CD4-positive, alpha-beta memory T cell (primary cell): ENCODE measurements at regions not wholly inside any gene's neighbourhood (a gene's known extent, or its start where the extent isn't known, plus 50 kb on each side); places are given as distances from the start of the nearest gene placed in this dataset.
"Not testable (repeated sequence)": the region's sequence is repeated elsewhere in the genome, so short reads cannot be mapped to it uniquely, and the experiment has no call there.

Experiments used
- CTCF ChIA-PET: fragments of 350-600 bp; sonication (Branson Sonifier 250); formaldehyde crosslinking; loops from one replicate; lab custom pipeline; 2021; ENCODE audit warnings: inconsistent platforms; ENCODE audit not compliant: partially characterized antibody; lab: Charles Lee
- POLR2A ChIA-PET: fragments of 350-600 bp; sonication (Branson Sonifier 250); formaldehyde crosslinking; loops from one replicate; lab custom pipeline; 2021; ENCODE audit not compliant: partially characterized antibody; lab: Charles Lee
- DNase-seq, 5 donors: peaks; one replicate each; pipeline versions ENCODE4 v3.0.0 to v3.0.0-alpha.2; 2020 to 2022; ENCODE audit warnings: mixed read lengths in 1 of 5
- H3K27ac ChIP-seq: one replicate; pipeline ENCODE4 v1.7.0; 2013; ENCODE audit warnings: low read depth, low read length
- H3K27me3 ChIP-seq: 2 replicates; pipeline ENCODE4 v1.7.0; 2013; ENCODE audit warnings: mild to moderate bottlenecking, low read length, moderate library complexity; ENCODE audit not compliant: insufficient read depth
- H3K36me3 ChIP-seq: 2 replicates; pipeline ENCODE4 v1.7.0; 2013; ENCODE audit warnings: mild to moderate bottlenecking, low read length, moderate library complexity; ENCODE audit not compliant: insufficient read depth
- H3K4me1 ChIP-seq: 2 replicates; pipeline ENCODE4 v1.7.0; 2013; ENCODE audit warnings: mild to moderate bottlenecking, low read length, moderate library complexity; ENCODE audit not compliant: insufficient read depth
- H3K4me3 ChIP-seq, 2 donors: one replicate each; pipeline ENCODE4 v1.7.0; 2013; ENCODE audit warnings: low read length in 2 of 2, mild to moderate bottlenecking in 1 of 2
- H3K9me3 ChIP-seq, 2 donors: one replicate each; pipeline ENCODE4 v1.7.0; 2013; ENCODE audit warnings: low read length in 2 of 2, control low read depth in 1 of 2; ENCODE audit not compliant: control insufficient read depth in 1 of 2
- H3K27ac Mint-ChIP-seq, 7 donors: one replicate each; pipeline ENCODE4 v1.8.0; 2020 to 2021; ENCODE audit warnings: mixed read lengths in 7 of 7, mild to moderate bottlenecking in 6 of 7, inconsistent platforms in 3 of 7, moderate library complexity in 3 of 7
- H3K27me3 Mint-ChIP-seq, 2 donors: one replicate each; pipeline ENCODE4 v1.8.0; 2020 to 2021; ENCODE audit warnings: mixed read lengths in 2 of 2
- H3K36me3 Mint-ChIP-seq, 2 donors: one replicate each; pipeline ENCODE4 v1.8.0; 2020 to 2021; ENCODE audit warnings: mixed read lengths in 2 of 2, inconsistent platforms in 1 of 2, mild to moderate bottlenecking in 1 of 2
- H3K4me1 Mint-ChIP-seq, 4 donors: one replicate each; pipeline ENCODE4 v1.8.0; 2020 to 2021; ENCODE audit warnings: mixed read lengths in 4 of 4, mild to moderate bottlenecking in 1 of 4
- H3K4me3 Mint-ChIP-seq, 8 donors: one replicate each; pipeline ENCODE4 v1.8.0; 2020 to 2021; ENCODE audit warnings: mixed read lengths in 8 of 8, mild to moderate bottlenecking in 7 of 8, moderate library complexity in 6 of 8, inconsistent platforms in 3 of 8
- H3K9me3 Mint-ChIP-seq, 8 donors: one replicate each; pipeline ENCODE4 v1.8.0; 2020 to 2021; ENCODE audit warnings: mixed read lengths in 8 of 8, mild to moderate bottlenecking in 5 of 8, inconsistent platforms in 3 of 8, moderate library complexity in 1 of 8
- intact Hi-C: fragments of 100-400 bp; cut with micrococcal nuclease; formaldehyde crosslinking; loops from one replicate; pipeline ENCODE4 v1.15.1; 2023

DNA sequence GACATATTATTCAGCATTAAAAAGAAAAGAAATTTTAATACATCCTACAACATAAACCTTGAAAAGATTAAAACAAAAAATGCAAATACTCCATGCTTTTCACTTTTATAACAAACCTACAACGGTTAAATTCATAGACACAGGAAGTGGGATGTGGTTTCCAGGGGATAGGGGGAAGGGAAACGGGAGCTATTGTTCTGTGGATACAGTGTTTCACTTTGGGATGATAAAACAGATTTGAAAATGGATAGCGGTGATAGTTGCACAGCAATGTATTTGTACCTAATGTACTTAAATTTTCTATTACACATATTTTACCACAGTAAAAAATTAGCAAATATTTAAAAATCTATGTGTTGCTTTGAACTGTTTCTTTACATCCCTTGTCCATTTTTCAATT, 368.0 kb downstream of the CDY2B start:
- H3K4me1 Mint-ChIP-seq, H3K9me3 ChIP-seq, H3K27ac ChIP-seq, H3K4me3 Mint-ChIP-seq, POLR2A ChIA-PET, H3K27ac Mint-ChIP-seq, CTCF ChIA-PET, H3K27me3 ChIP-seq, H3K4me1 ChIP-seq, intact Hi-C loops, H3K27me3 Mint-ChIP-seq, H3K9me3 Mint-ChIP-seq, DNase-seq, H3K36me3 Mint-ChIP-seq, H3K36me3 ChIP-seq, H3K4me3 ChIP-seq: not testable (repeated sequence)

DNA sequence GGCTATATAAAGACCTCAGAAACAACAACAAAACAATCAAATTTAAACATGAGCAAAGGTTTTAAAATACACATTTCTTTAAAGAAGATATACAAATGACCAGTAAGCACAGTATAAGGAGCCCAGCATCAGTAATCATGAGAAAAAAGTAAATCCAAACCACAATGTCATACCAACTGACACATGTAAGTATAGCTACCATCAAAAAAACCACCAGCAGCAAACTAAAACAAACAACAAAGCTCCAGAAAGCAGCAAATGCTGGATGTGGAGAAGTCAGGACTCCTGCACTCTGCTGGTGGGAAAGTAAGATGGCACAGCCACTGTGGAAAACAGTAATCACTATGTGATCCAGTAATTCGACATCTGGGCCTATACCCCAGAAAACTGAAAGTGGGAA, 368.5 kb downstream of the CDY2B start:
- H3K27me3 Mint-ChIP-seq, H3K9me3 ChIP-seq, H3K27me3 ChIP-seq, H3K4me1 Mint-ChIP-seq, intact Hi-C loops, H3K4me3 ChIP-seq, H3K36me3 ChIP-seq, H3K36me3 Mint-ChIP-seq, H3K9me3 Mint-ChIP-seq, DNase-seq, H3K4me3 Mint-ChIP-seq, H3K4me1 ChIP-seq, H3K27ac ChIP-seq, CTCF ChIA-PET, H3K27ac Mint-ChIP-seq, POLR2A ChIA-PET: not testable (repeated sequence)

DNA sequence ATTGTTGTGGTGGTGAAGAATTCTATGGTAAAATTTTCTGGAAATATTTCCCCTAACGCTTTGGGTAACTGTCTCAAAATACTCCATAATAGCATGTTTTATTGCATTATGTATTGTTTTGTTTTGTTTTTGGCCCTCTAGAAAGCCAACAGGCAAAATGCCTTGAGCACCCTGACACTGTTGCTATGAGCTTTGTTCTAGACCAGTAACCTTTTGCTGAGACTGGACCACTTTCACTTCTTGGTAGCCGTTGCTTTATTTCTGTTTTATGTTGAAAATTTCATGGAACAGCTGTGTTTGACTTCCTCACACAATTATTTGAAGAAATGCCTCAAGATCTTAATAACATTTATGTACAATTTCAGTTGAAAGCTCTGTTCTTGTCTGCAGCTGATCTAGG, 374.2 kb downstream of the CDY2B start:
- H3K27ac Mint-ChIP-seq, H3K36me3 ChIP-seq, intact Hi-C loops, H3K36me3 Mint-ChIP-seq, H3K27me3 ChIP-seq, H3K4me1 Mint-ChIP-seq, H3K27me3 Mint-ChIP-seq, H3K9me3 ChIP-seq, H3K9me3 Mint-ChIP-seq, POLR2A ChIA-PET, H3K4me1 ChIP-seq, DNase-seq, CTCF ChIA-PET, H3K4me3 ChIP-seq, H3K27ac ChIP-seq, H3K4me3 Mint-ChIP-seq: not testable (repeated sequence)

DNA sequence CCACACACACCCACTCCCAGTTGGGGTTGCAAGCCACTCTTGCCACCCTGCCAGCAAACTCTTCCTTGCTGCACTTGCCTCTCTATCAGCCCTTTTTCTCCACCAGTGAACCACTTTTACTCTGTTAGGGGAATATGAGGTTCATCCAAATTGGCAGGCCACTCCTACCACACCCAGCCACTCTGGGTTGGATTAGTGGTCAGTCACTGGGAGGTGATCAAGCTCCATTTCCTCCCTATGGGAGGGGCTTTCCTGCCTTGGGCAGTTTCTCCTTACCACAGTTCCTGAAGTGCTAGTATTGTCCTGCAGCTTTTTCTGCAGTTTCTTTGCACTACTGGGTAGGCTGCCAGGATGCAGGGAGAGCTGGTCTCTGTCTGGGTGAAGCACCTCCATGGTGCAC, 395.3 kb downstream of the CDY2B start:
- H3K27ac ChIP-seq, H3K27me3 ChIP-seq, H3K9me3 Mint-ChIP-seq, H3K36me3 Mint-ChIP-seq, H3K36me3 ChIP-seq, H3K4me1 ChIP-seq, CTCF ChIA-PET, DNase-seq, H3K27me3 Mint-ChIP-seq, H3K4me3 ChIP-seq, H3K4me1 Mint-ChIP-seq, H3K4me3 Mint-ChIP-seq, H3K9me3 ChIP-seq, H3K27ac Mint-ChIP-seq, intact Hi-C loops, POLR2A ChIA-PET: not testable (repeated sequence)

DNA sequence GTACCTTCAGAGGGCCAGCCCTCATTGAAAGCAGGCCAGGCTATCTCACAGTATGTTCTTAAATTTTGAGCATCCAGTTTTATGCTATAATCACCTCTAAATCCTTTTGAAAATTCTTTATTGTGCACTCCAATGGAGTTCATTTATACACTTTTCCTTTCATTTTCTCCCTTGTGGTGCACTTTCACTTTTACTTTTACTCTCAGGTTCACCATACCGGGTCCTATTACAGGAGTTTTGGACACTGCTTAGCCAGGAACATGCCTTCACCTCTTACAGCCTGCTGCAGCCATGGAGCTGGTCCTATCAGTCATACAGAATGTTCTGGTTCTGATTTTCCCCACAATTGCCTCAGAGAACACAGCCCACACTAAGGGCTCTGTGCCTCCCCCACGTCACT, 395.9 kb downstream of the CDY2B start:
- H3K9me3 ChIP-seq, DNase-seq, H3K27ac Mint-ChIP-seq, H3K36me3 Mint-ChIP-seq, CTCF ChIA-PET, intact Hi-C loops, H3K9me3 Mint-ChIP-seq, H3K27me3 ChIP-seq, H3K4me1 ChIP-seq, POLR2A ChIA-PET, H3K4me1 Mint-ChIP-seq, H3K4me3 ChIP-seq, H3K4me3 Mint-ChIP-seq, H3K27me3 Mint-ChIP-seq, H3K36me3 ChIP-seq, H3K27ac ChIP-seq: not testable (repeated sequence)

DNA sequence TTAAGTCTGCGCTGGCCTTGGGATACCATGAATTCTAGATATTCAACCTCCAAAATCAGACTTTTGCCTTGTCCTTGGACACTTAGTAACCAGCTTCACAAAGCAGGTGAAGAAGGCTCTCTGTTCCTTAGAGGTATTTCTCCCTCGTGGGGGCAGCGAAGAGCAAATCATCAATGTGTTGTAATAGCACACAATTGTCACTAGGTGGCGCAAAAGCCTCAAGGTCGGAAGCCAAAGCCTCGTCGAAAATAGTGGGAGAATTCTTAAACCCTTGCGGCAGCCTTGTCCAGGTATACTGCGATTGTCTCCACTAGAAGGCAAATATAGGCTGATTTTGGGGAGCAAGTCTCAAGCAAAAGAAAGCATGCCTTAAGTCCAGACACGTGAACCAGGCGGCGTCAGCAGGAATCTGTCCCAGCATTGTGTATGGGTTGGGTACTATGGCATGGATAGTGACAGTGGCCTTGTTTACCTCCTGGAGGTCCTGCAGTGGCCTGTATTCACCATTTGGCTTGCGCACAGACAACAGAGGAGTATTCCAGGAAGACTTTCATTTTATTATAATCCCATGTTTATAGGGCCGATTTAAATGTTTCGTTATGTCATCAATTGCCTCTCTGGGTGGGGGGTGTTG, 398.5 kb downstream of the CDY2B start:
- H3K27ac Mint-ChIP-seq, H3K36me3 ChIP-seq, H3K4me3 ChIP-seq, H3K27me3 Mint-ChIP-seq, H3K27me3 ChIP-seq, H3K4me3 Mint-ChIP-seq, H3K9me3 Mint-ChIP-seq, H3K9me3 ChIP-seq, POLR2A ChIA-PET, CTCF ChIA-PET, H3K36me3 Mint-ChIP-seq, DNase-seq, H3K27ac ChIP-seq, intact Hi-C loops, H3K4me1 Mint-ChIP-seq, H3K4me1 ChIP-seq: not testable (repeated sequence)

DNA sequence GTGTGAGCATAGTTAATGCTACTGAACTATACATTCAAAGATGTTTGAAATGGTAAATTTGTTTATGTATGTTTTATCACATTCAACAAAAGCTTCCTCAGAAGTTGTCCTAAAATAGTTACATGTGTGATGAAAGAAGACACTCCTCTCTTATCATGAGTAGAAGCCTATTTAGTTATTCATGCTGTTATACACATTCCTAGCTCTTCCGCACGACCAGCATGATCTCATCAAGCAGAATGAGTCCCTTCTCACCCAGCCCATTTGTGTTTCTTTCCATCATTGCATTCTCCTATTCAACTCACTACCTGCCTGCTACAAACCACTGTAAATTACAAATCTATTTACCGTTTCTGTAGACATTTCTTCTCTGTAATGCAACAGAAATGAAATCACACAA, 408.0 kb downstream of the CDY2B start:
- H3K4me1 Mint-ChIP-seq, intact Hi-C loops, H3K27me3 Mint-ChIP-seq, H3K4me3 Mint-ChIP-seq, H3K9me3 Mint-ChIP-seq, H3K9me3 ChIP-seq, H3K27me3 ChIP-seq, H3K27ac ChIP-seq, DNase-seq, H3K4me3 ChIP-seq, H3K4me1 ChIP-seq, CTCF ChIA-PET, POLR2A ChIA-PET, H3K36me3 ChIP-seq, H3K27ac Mint-ChIP-seq, H3K36me3 Mint-ChIP-seq: not testable (repeated sequence)

DNA sequence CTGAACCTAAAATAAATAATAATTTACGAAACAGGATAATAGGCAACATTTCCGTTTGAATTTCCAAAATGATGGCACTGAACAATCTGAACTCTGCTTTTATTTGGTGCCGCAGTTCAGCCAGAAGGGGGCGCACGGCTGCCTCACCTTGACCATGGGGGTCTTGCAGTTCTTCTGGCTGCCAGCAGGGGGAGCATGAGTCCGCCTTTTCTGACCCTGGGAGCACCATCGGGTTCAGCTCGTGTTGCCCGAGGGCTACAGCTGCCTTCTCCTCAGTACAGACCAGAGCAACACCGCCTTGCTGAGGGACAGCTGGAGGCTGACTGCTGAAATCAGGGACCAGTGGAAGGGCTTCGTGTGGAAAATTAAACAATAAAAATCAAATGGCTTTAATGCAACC, 420.3 kb downstream of the CDY2B start:
- H3K4me3 Mint-ChIP-seq, H3K9me3 Mint-ChIP-seq, H3K27ac Mint-ChIP-seq, H3K36me3 Mint-ChIP-seq, CTCF ChIA-PET, H3K9me3 ChIP-seq, POLR2A ChIA-PET, H3K27me3 ChIP-seq, H3K4me3 ChIP-seq, H3K4me1 ChIP-seq, DNase-seq, H3K36me3 ChIP-seq, H3K4me1 Mint-ChIP-seq, H3K27ac ChIP-seq, intact Hi-C loops, H3K27me3 Mint-ChIP-seq: not testable (repeated sequence)
